Lower leg skin (tissue), 3 donors: ENCODE measurements at regions not wholly inside any gene's neighbourhood (a gene's known extent, or its start where the extent isn't known, plus 50 kb on each side); places are given as distances from the start of the nearest gene placed in this dataset.

Experiments
- POLR2A ChIP-seq, 2 donors: fragments of 450-650 bp; IDR thresholded peaks; one replicate each; pipeline ENCODE4 v1.6.1; 2016 to 2017; ENCODE audit warnings: antibody characterized with exemption in 2 of 2, mild to moderate bottlenecking in 1 of 2, moderate library complexity in 1 of 2
- TF ChIP-seq, protein P1 (sequence below), 3 donors: fragments of 450-650 bp; IDR thresholded peaks; one replicate each; pipeline ENCODE4 v1.5.1; 2016; ENCODE audit warnings: antibody characterized with exemption in 3 of 3, mild to moderate bottlenecking in 3 of 3, moderate library complexity in 2 of 3

- TF ChIP-seq, protein P1, sequence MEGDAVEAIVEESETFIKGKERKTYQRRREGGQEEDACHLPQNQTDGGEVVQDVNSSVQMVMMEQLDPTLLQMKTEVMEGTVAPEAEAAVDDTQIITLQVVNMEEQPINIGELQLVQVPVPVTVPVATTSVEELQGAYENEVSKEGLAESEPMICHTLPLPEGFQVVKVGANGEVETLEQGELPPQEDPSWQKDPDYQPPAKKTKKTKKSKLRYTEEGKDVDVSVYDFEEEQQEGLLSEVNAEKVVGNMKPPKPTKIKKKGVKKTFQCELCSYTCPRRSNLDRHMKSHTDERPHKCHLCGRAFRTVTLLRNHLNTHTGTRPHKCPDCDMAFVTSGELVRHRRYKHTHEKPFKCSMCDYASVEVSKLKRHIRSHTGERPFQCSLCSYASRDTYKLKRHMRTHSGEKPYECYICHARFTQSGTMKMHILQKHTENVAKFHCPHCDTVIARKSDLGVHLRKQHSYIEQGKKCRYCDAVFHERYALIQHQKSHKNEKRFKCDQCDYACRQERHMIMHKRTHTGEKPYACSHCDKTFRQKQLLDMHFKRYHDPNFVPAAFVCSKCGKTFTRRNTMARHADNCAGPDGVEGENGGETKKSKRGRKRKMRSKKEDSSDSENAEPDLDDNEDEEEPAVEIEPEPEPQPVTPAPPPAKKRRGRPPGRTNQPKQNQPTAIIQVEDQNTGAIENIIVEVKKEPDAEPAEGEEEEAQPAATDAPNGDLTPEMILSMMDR (IDR thresholded peaks at IDR 0.05): no peak
- no peak for TF ChIP-seq POLR2A (IDR thresholded peaks at IDR 0.05)
Measured at GRCh38 chr4:175339100-175339707, 421.0 kb downstream of the ADAM29 start.
